Peyer's patch (tissue), 4 donors: ENCODE measurements at regions not wholly inside any gene's neighbourhood (a gene's known extent, or its start where the extent isn't known, plus 50 kb on each side); places are given as distances from the start of the nearest gene placed in this dataset.

Experiments used
- POLR2A ChIP-seq, 2 donors: fragments of 450-650 bp; IDR thresholded peaks; one replicate each; pipeline ENCODE4 v1.5.1; 2017; ENCODE audit warnings: antibody characterized with exemption in 2 of 2, mild to moderate bottlenecking in 2 of 2, moderate library complexity in 2 of 2
- TF ChIP-seq, protein P1 (sequence below), 6 experiments: fragments of 450-650 bp in 4 of 6; fragments of 200-600 bp in 2 of 6; sonication (generic) in 1 of 6; IDR thresholded peaks; one replicate each; pipeline ENCODE4 v1.5.1; 2017 to 2019; ENCODE audit warnings: antibody characterized with exemption in 6 of 6, mild to moderate bottlenecking in 3 of 6, moderate library complexity in 1 of 6

DNA sequence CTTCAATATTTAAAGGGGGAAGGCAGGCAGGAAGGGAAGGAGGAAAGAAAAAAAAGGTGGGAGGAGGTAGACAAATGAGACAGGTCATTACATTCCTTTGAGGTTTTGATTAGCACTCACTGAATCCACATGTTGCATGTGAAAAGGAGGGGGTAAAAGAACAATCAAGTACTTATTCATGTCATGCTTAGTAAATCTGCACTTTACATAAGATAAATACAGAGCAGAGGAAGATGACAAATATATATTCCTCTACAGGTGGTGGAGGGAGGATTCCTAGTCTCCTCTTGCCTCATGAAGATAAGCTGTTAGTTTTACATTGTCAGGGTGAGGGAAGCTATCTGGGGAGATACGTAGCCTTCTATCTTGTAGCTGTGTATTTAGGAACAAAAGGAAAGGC, 1645.4 kb upstream of the SPRY2 start:
- TF ChIP-seq, protein P1, sequence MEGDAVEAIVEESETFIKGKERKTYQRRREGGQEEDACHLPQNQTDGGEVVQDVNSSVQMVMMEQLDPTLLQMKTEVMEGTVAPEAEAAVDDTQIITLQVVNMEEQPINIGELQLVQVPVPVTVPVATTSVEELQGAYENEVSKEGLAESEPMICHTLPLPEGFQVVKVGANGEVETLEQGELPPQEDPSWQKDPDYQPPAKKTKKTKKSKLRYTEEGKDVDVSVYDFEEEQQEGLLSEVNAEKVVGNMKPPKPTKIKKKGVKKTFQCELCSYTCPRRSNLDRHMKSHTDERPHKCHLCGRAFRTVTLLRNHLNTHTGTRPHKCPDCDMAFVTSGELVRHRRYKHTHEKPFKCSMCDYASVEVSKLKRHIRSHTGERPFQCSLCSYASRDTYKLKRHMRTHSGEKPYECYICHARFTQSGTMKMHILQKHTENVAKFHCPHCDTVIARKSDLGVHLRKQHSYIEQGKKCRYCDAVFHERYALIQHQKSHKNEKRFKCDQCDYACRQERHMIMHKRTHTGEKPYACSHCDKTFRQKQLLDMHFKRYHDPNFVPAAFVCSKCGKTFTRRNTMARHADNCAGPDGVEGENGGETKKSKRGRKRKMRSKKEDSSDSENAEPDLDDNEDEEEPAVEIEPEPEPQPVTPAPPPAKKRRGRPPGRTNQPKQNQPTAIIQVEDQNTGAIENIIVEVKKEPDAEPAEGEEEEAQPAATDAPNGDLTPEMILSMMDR (IDR thresholded peaks at IDR 0.05) = no peak
- no peak for TF ChIP-seq POLR2A (IDR thresholded peaks at IDR 0.05)
